ENCODE measurements at regions not wholly inside any gene's neighbourhood (a gene's known extent, or its start where the extent isn't known, plus 50 kb on each side); places are given as distances from the start of the nearest gene placed in this dataset.
"Not testable (repeated sequence)": the region's sequence is repeated elsewhere in the genome, so short reads cannot be mapped to it uniquely, and the experiment has no call there.

DNA sequence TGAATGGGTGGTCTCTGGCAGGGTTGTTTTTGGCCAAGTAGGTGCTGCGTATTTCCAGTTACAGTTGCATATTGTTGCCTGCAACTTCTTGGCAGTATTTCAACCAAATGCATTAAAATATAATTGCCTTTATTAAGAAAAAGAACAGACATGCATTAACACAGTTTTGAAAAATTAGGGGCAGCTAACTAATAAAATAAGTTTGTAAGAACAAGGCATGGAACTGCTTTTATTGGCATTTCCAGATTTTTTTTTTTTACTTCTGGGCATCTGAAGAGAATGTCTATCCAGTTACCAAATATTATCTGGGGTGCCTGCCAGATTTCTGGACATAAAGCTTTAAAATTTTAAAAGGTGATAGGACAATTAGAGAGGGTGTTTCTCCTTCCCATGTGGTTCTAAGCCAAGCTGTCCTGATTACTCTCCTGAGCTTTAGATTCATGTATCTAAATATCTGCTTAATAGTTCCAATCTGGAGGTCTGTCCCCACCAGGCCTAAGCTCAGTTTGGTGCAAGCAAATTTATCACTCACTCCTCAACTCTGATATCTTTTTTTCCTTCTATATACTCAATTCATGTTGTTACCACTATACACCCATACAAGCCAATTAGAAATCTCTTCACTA, 553.3 kb upstream of the USP24 start:
- H3K4me3 Mint-ChIP-seq: no peak overlapping the region
- H3K36me3 Mint-ChIP-seq: peaks cover 3% of the 10 kb centered on the region
- H3K4me1 Mint-ChIP-seq (ENCODE audit: unreplicated experiment): no peaks in the 10 kb centered on the region
- peaks cover 6% of the 10 kb centered on the region for H3K9me3 Mint-ChIP-seq
- TF ChIP-seq, protein P1, sequence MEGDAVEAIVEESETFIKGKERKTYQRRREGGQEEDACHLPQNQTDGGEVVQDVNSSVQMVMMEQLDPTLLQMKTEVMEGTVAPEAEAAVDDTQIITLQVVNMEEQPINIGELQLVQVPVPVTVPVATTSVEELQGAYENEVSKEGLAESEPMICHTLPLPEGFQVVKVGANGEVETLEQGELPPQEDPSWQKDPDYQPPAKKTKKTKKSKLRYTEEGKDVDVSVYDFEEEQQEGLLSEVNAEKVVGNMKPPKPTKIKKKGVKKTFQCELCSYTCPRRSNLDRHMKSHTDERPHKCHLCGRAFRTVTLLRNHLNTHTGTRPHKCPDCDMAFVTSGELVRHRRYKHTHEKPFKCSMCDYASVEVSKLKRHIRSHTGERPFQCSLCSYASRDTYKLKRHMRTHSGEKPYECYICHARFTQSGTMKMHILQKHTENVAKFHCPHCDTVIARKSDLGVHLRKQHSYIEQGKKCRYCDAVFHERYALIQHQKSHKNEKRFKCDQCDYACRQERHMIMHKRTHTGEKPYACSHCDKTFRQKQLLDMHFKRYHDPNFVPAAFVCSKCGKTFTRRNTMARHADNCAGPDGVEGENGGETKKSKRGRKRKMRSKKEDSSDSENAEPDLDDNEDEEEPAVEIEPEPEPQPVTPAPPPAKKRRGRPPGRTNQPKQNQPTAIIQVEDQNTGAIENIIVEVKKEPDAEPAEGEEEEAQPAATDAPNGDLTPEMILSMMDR (conservative IDR thresholded peaks at IDR 0.05): no peak
- no peaks in the 10 kb centered on the region for H3K27me3 Mint-ChIP-seq
- no peak overlapping the region for H3K27ac Mint-ChIP-seq
- DNase-seq (ENCODE audit: extremely low spot score, unreplicated experiment): no peak

DNA sequence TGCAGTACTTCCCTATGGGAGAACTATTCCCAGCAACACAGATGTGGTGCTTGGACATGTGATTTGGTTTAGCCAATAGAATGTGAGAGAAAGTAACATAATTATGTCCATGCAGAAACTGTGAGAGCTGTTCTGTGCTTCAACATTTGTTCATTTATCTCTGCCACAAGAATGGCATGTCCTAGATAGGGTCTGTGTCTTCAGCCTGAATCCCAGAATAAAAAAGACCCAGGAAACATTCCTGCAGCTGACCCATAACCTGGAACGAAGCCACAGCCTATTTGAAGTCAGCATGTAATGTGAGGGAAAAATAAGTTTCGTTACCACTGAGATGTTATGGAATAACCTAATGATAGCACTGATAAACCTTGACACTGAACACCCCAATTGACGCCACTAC, 552.0 kb upstream of the USP24 start:
- Mint-ChIP-seq H3K27ac (no peak overlapping the region), H3K36me3 (peaks cover 3% of the 10 kb centered on the region), H3K4me1 (ENCODE audit: unreplicated experiment) (no peaks in the 10 kb centered on the region), H3K27me3 (no peaks in the 10 kb centered on the region), H3K4me3 (no peak overlapping the region), H3K9me3 (peaks cover 11% of the 10 kb centered on the region)
- DNase-seq (ENCODE audit: extremely low spot score, unreplicated experiment): no peak
- TF ChIP-seq, protein P1 (conservative IDR thresholded peaks at IDR 0.05): no peak

DNA sequence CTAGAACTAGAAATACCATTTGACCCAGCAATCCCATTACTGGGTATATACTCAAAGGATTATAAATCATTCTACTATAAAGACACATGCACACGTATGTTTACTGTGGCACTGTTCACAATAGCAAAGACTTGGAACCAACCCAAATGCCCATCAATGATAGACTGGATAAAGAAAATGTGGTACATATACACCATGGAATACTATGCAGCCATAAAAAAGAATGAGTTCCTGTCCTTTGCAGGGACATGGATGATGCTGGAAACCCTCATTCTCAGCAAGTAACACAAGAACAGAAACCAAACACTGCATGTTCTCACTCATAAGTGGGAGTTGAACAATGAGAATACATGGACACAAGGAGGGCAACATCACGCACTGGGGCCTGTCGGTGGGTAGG, 550.3 kb upstream of the USP24 start:
- not testable (repeated sequence) for H3K27me3 Mint-ChIP-seq; DNase-seq (ENCODE audit: extremely low spot score, unreplicated experiment); H3K36me3 Mint-ChIP-seq; H3K4me1 Mint-ChIP-seq (ENCODE audit: unreplicated experiment); H3K4me3 Mint-ChIP-seq; H3K27ac Mint-ChIP-seq
- H3K9me3 Mint-ChIP-seq: peaks cover 17% of the 10 kb centered on the region

DNA sequence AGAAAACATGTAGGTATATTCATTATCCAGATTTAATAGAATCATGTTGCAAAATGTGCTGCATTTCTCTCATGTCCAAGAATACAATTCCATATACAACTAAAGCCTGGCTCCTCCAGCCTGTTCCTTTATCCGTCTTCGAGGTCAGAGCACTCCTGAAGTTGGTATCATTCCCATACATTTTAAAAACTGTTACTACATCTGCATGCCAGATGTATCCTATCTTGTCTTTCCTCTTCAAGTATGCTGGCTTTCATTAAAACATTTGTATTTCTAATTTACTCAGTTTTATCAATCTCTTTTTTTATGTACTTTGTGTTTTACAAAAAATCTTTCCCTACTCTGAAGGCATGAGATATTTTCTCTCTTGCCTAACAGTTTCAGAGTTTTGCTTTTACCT, 536.6 kb upstream of the USP24 start:
- H3K4me3 Mint-ChIP-seq: no peak overlapping the region
- DNase-seq (ENCODE audit: extremely low spot score, unreplicated experiment): no peak
- H3K4me1 Mint-ChIP-seq (ENCODE audit: unreplicated experiment): peaks cover 23% of the 10 kb centered on the region
- TF ChIP-seq, protein P1 (conservative IDR thresholded peaks at IDR 0.05): no peak
- peaks cover 19% of the 10 kb centered on the region for H3K9me3 Mint-ChIP-seq
- no peaks in the 10 kb centered on the region for H3K27me3 Mint-ChIP-seq
- no peak overlapping the region for H3K27ac Mint-ChIP-seq
- peaks cover 4% of the 10 kb centered on the region for H3K36me3 Mint-ChIP-seq

DNA sequence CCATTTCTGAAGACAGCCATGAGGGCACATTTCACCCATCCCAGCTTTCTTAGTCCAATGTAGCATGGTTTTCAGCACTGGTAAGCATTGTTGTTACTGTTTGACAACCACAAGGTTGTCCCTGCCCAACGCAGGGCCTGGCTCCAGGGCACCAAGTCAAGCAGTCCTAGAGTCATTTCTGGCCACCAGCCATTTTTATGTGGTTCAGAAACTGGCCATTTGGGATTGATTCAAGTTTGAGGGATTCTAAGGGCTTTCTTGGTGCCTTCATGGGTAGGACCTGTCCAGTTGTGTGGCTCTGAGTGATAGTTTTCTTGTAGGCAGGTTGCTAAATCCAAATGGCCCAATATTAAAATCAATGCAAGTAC, 535.4 kb upstream of the USP24 start:
- H3K36me3 Mint-ChIP-seq: peaks cover under 1% of the 10 kb centered on the region
- H3K27ac Mint-ChIP-seq: peak overlapping the region; percentile 39
- H3K4me1 Mint-ChIP-seq (ENCODE audit: unreplicated experiment): peaks cover 23% of the 10 kb centered on the region
- DNase-seq (ENCODE audit: extremely low spot score, unreplicated experiment): no peak
- TF ChIP-seq, protein P1 (conservative IDR thresholded peaks at IDR 0.05): no peak
- H3K27me3 Mint-ChIP-seq: no peaks in the 10 kb centered on the region
- H3K4me3 Mint-ChIP-seq: no peak overlapping the region
- H3K9me3 Mint-ChIP-seq: peaks cover 24% of the 10 kb centered on the region

DNA sequence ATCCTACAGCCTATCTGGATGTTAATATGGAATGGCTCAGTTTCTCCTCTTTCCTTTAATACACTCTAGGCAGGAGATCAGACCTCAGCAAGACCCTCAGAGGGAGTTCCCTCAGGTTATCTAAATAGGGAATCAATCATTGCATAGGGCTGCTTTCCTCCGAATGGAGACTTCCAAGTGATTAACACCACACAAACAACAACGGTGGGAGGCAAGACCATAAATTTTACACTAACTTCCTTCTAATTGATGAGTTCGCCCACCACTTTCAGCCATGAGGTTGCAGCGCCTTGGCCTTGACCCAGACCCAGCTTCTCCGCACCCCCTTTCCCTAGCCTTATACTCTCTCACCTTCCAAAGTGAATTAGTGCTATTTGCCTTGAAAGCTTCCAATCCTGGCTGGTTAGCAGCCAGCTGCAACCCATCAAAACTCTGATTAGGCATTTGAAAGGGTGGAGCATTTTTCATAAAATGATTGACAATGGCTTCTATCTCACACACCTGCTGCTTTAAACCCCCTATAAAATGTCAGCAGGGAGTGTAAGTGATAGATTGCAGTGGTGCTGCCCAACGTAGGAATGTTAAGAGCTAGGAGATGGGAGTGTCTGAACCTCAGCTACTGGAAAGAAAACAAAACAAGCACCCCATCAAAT, 534.9 kb upstream of the USP24 start:
- peaks cover 24% of the 10 kb centered on the region for H3K9me3 Mint-ChIP-seq
- H3K4me3 Mint-ChIP-seq: peak overlapping the region; percentile 40
- peaks cover 23% of the 10 kb centered on the region for H3K4me1 Mint-ChIP-seq (ENCODE audit: unreplicated experiment)
- no peak for DNase-seq (ENCODE audit: extremely low spot score, unreplicated experiment)
- H3K27ac Mint-ChIP-seq: peak overlapping the region; percentile 39
- H3K36me3 Mint-ChIP-seq: no peaks in the 10 kb centered on the region
- no peaks in the 10 kb centered on the region for H3K27me3 Mint-ChIP-seq
- TF ChIP-seq, protein P1 (conservative IDR thresholded peaks at IDR 0.05): no peak
